HCT116 (cell line): ENCODE measurements at regions not wholly inside any gene's neighbourhood (a gene's known extent, or its start where the extent isn't known, plus 50 kb on each side); places are given as distances from the start of the nearest gene placed in this dataset.
A peak's percentile ranks its signal among the peaks of the same experiment; 100 is the strongest.

Source experiments
- CBX3 ChIP-seq: IDR thresholded peaks from 2 replicates; pipeline ENCODE4 v1.6.1; 2012; ENCODE audit warnings: low read depth
- CTCF ChIP-seq, 3 experiments: fragments of 200-600 bp in 1 of 3; sonication (generic) in 1 of 3; IDR thresholded peaks in 2 of 3; conservative IDR thresholded peaks in 1 of 3; 2 replicates each; pipeline ENCODE4 v1.5.1; 2012 to 2017; ENCODE audit warnings: low read depth in 2 of 3, low read length in 2 of 3, antibody characterized with exemption in 1 of 3, borderline replicate concordance in 1 of 3, control low read depth in 1 of 3, mild to moderate bottlenecking in 1 of 3, mixed read lengths in 1 of 3, mixed run types in 1 of 3, moderate library complexity in 1 of 3; ENCODE audit not compliant: insufficient read depth in 1 of 3
- ELF1 ChIP-seq: IDR thresholded peaks from 2 replicates; pipeline ENCODE4 v1.6.1; 2012; ENCODE audit warnings: low read depth, borderline replicate concordance
- EZH2phosphoT487 ChIP-seq: fragments of 200-600 bp; IDR thresholded peaks from 2 replicates; pipeline ENCODE4 v1.6.1; 2018; ENCODE audit warnings: antibody characterized with exemption, borderline replicate concordance
- FOSL1 ChIP-seq: IDR thresholded peaks from 2 replicates; pipeline ENCODE4 v1.6.1; 2012; ENCODE audit warnings: low read depth
- MAX ChIP-seq: IDR thresholded peaks from 2 replicates; pipeline ENCODE4 v1.6.1; 2012
- POLR2AphosphoS5 ChIP-seq: IDR thresholded peaks from 2 replicates; pipeline ENCODE4 v1.6.1; 2011; ENCODE audit warnings: mild to moderate bottlenecking, low read depth, low read length, moderate library complexity
- SRF ChIP-seq: IDR thresholded peaks from 2 replicates; pipeline ENCODE4 v1.6.1; 2012; ENCODE audit warnings: low read depth
- YY1 ChIP-seq: IDR thresholded peaks from 2 replicates; pipeline ENCODE4 v1.6.1; 2011; ENCODE audit warnings: low read length, low read depth, moderate library complexity, mild to moderate bottlenecking; ENCODE audit not compliant: insufficient replicate concordance; ENCODE audit errors: extremely low read depth
- ZNF274 ChIP-seq: fragments of 200-500 bp; sonication (Bioruptor generic); IDR thresholded peaks from 2 replicates; pipeline ENCODE4 v1.6.1; 2014; ENCODE audit warnings: mild to moderate bottlenecking, low read depth, low read length, inconsistent platforms
- TF ChIP-seq, protein P1 (sequence below): IDR thresholded peaks from 2 replicates; pipeline ENCODE4 v1.6.1; 2011; ENCODE audit warnings: mild to moderate bottlenecking, low read length, moderate library complexity; ENCODE audit not compliant: insufficient replicate concordance; ENCODE audit errors: extremely low read depth

DNA sequence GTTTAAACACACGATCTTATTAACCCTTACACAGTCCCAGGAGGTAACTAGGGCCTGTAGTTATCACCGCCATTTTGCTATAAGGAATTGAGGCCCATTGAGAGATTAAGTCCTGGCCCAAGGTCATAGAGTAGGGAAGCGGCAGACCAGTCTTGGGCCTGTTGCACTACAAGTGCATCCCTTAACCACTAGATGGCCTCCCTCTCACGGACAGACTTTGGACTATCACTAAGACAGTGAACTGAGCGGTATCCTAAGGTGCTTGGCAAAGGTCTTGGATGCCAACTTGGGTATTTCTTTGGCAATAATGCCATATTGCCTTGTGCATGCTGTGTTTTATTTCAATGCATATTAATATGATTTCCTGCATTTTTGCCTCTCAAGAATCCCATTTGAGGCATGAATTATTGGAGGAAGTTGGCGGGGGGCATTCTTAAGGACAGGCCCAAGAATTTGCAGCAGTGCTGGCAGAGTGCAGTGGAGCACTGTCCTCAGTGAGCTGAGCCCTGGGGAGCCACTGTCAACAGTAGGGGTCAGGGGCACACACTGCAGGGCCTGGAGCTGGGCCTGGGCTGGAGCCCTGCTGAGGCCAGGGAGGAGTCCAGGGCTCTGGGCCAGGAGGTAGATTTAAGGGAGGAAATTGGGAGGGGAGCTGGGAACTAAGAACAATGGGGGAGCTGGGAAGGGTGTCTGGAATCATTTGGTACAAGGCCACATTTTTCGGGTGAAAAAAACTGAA, 147.4 kb downstream of the SMIM20 start (continued):
- TF ChIP-seq, protein P1, sequence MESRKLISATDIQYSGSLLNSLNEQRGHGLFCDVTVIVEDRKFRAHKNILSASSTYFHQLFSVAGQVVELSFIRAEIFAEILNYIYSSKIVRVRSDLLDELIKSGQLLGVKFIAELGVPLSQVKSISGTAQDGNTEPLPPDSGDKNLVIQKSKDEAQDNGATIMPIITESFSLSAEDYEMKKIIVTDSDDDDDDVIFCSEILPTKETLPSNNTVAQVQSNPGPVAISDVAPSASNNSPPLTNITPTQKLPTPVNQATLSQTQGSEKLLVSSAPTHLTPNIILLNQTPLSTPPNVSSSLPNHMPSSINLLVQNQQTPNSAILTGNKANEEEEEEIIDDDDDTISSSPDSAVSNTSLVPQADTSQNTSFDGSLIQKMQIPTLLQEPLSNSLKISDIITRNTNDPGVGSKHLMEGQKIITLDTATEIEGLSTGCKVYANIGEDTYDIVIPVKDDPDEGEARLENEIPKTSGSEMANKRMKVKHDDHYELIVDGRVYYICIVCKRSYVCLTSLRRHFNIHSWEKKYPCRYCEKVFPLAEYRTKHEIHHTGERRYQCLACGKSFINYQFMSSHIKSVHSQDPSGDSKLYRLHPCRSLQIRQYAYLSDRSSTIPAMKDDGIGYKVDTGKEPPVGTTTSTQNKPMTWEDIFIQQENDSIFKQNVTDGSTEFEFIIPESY, result no peak
- no peak for TF ChIP-seq MAX
- no peak for TF ChIP-seq FOSL1
- TF ChIP-seq ZNF274, result no peak
- 0 out of 2 replicates have a peak, but pooled peaks have one; percentile 41 for TF ChIP-seq CBX3
- no peak for TF ChIP-seq YY1
- TF ChIP-seq ELF1, result no peak
- TF ChIP-seq SRF, result no peak
- TF ChIP-seq EZH2phosphoT487, result no peak
- TF ChIP-seq POLR2AphosphoS5, result no peak
- TF ChIP-seq CTCF (IDR thresholded peaks at IDR 0.05 in 2 of 3, conservative IDR thresholded peaks at IDR 0.05 in 1 of 3; ENCODE audit: borderline replicate concordance in 1 of 3, insufficient read depth in 1 of 3, low read depth in 2 of 3, low read length in 2 of 3), result peak; percentile 62 to 89 (median 81); a peak in 5 of 6 replicates
- TF ChIP-seq, all 23 proteins: peak for 4
